Spleen (tissue), 11 donors: ENCODE measurements at regions not wholly inside any gene's neighbourhood (a gene's known extent, or its start where the extent isn't known, plus 50 kb on each side); places are given as distances from the start of the nearest gene placed in this dataset.
"Not testable (repeated sequence)": the region's sequence is repeated elsewhere in the genome, so short reads cannot be mapped to it uniquely, and the experiment has no call there.

Source experiments
- DNase-seq: peaks from one replicate; pipeline ENCODE4 v3.0.0-alpha.2; 2020
- H3K27ac ChIP-seq, 8 donors: fragments of 200-600 bp; sonication (generic) in 7 of 8; 1 replicate in 4 of 8; 2 replicates in 4 of 8; pipeline versions ENCODE4 v1.5.0 to v1.8.0; 2016 to 2021; ENCODE audit warnings: inconsistent platforms in 4 of 8, mild to moderate bottlenecking in 4 of 8, moderate library complexity in 1 of 8
- H3K27me3 ChIP-seq, 7 donors: fragments of 200-600 bp; sonication (generic) in 6 of 7; replicated peaks in 1 of 7; 1 replicate in 4 of 7; 2 replicates in 3 of 7; pipeline versions ENCODE4 v1.5.0 to v1.8.0; 2016 to 2021; ENCODE audit warnings: inconsistent platforms in 3 of 7, mild to moderate bottlenecking in 1 of 7
- H3K36me3 ChIP-seq, 6 donors: fragments of 200-600 bp; sonication (generic) in 5 of 6; 1 replicate in 4 of 6; 2 replicates in 2 of 6; pipeline versions ENCODE4 v1.5.0 to v1.8.0; 2016 to 2021; ENCODE audit warnings: inconsistent platforms in 2 of 6
- H3K4me1 ChIP-seq, 6 donors: fragments of 200-600 bp; sonication (generic) in 5 of 6; 1 replicate in 3 of 6; 2 replicates in 3 of 6; pipeline versions ENCODE4 v1.5.0 to v1.8.0; 2016 to 2021; ENCODE audit warnings: inconsistent platforms in 3 of 6
- H3K4me3 ChIP-seq, 8 donors: fragments of 200-600 bp; sonication (generic) in 7 of 8; 1 replicate in 4 of 8; 2 replicates in 4 of 8; pipeline versions ENCODE4 v1.5.0 to v1.8.0; 2016 to 2021; ENCODE audit warnings: inconsistent platforms in 4 of 8, mild to moderate bottlenecking in 4 of 8, moderate library complexity in 2 of 8
- H3K9me3 ChIP-seq, 8 donors: fragments of 200-600 bp; sonication (generic) in 7 of 8; 1 replicate in 4 of 8; 2 replicates in 4 of 8; pipeline versions ENCODE4 v1.5.0 to v1.8.0; 2016 to 2021; ENCODE audit warnings: inconsistent platforms in 4 of 8
- POLR2A ChIP-seq, 3 donors: fragments of 450-650 bp; IDR thresholded peaks; one replicate each; pipeline ENCODE4 v1.5.1; 2017; ENCODE audit warnings: antibody characterized with exemption in 3 of 3, mild to moderate bottlenecking in 1 of 3
- POLR2AphosphoS5 ChIP-seq, 3 donors: sonication (generic); formaldehyde crosslinking; IDR thresholded peaks; one replicate each; pipeline ENCODE4 v1.5.1; 2017; ENCODE audit warnings: antibody characterized with exemption in 3 of 3
- WGBS, 5 donors: extraction: QIAGEN DNeasy Blood & Tissue Kit in 3 of 5; methylation state at CpG; one replicate each; pipeline versions ENCODE4 v1.1.5 to v1.1.7; 2013 to 2018; 5-methylcytosine and 5-hydroxymethylcytosine counted together
- intact Hi-C: fragments of 100-400 bp; cut with DNase I; formaldehyde crosslinking; loops from one replicate; pipeline ENCODE4 v1.15.0; 2023; ENCODE audit warnings: low total_unique reads
- TF ChIP-seq, protein P1 (sequence below), 11 experiments: fragments of 200-600 bp in 7 of 11; fragments of 450-650 bp in 4 of 11; sonication (generic) in 4 of 11; IDR thresholded peaks in 8 of 11; conservative IDR thresholded peaks in 3 of 11; 1 replicate in 7 of 11; 2 replicates in 4 of 11; pipeline versions ENCODE4 v1.4.0 to v1.8.0; 2016 to 2021; ENCODE audit warnings: antibody characterized with exemption in 11 of 11, inconsistent platforms in 4 of 11, mild to moderate bottlenecking in 1 of 11
- donor health status: healthy with polysubstance abuse.
- donor health status: DM: no; HTN: no; CAD: no; lungs with moderate emphysema.
- donor health status: DM: no; HTN: no; CAD: no.
- donor health status: Bipolar disorder and iron deficiency.
- donor health status: healthy.
- donor health status: DM: no; HTN: no; CAD: no.
- donor health status: DM: yes; HTN: yes; CAD: no.

DNA sequence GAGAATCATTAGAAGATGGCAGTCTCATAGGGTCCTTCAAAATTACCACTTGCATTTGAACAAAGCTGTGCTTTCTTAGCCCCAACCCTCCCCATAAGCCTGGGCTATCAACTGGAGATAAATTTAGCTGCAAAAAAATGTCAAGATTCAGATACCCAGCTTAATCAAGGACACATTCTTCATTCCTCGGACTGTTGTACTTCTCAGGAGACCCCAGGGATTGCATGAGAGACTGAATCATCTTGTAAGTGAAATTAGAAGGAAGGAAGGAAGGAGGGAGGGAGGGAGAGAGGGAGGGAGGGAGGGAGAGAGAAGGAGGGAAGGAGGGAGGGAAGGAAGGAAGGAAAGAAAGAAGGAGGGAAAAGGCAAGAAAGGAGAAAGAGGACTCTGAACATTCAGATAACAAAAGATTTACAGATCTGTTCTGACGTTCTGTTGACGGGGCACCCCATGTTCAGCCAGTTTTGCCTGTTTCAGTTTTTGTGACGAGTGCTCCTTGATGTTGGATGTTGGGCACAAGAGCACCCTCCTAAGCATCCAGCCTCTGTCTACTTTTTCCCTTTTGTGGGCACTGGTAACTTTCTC, 498.7 kb downstream of the PREX1 start:
- no peaks in the 10 kb centered on the region for H3K36me3 ChIP-seq
- H3K27ac ChIP-seq, result no peak overlapping the region
- H3K9me3 ChIP-seq, result no peaks in the 10 kb centered on the region
- no peak for DNase-seq
- WGBS, 5 donors, result 70 to 77% (median 74%) methylated on average over 4 of the region's 4 CpGs
- no peak overlapping the region for H3K4me3 ChIP-seq
- TF ChIP-seq, protein P1, sequence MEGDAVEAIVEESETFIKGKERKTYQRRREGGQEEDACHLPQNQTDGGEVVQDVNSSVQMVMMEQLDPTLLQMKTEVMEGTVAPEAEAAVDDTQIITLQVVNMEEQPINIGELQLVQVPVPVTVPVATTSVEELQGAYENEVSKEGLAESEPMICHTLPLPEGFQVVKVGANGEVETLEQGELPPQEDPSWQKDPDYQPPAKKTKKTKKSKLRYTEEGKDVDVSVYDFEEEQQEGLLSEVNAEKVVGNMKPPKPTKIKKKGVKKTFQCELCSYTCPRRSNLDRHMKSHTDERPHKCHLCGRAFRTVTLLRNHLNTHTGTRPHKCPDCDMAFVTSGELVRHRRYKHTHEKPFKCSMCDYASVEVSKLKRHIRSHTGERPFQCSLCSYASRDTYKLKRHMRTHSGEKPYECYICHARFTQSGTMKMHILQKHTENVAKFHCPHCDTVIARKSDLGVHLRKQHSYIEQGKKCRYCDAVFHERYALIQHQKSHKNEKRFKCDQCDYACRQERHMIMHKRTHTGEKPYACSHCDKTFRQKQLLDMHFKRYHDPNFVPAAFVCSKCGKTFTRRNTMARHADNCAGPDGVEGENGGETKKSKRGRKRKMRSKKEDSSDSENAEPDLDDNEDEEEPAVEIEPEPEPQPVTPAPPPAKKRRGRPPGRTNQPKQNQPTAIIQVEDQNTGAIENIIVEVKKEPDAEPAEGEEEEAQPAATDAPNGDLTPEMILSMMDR (IDR thresholded peaks at IDR 0.05 in 8 of 11, conservative IDR thresholded peaks at IDR 0.05 in 3 of 11), result no peak
- TF ChIP-seq POLR2AphosphoS5 (IDR thresholded peaks at IDR 0.05), result no peak
- no peak for TF ChIP-seq POLR2A (IDR thresholded peaks at IDR 0.05)
- no peaks in the 10 kb centered on the region for H3K4me1 ChIP-seq
- H3K27me3 ChIP-seq, result peaks cover 0 to 43% (median 7%) of the 10 kb centered on the region in 7 donors
- intact Hi-C loops, result no loop called here

DNA sequence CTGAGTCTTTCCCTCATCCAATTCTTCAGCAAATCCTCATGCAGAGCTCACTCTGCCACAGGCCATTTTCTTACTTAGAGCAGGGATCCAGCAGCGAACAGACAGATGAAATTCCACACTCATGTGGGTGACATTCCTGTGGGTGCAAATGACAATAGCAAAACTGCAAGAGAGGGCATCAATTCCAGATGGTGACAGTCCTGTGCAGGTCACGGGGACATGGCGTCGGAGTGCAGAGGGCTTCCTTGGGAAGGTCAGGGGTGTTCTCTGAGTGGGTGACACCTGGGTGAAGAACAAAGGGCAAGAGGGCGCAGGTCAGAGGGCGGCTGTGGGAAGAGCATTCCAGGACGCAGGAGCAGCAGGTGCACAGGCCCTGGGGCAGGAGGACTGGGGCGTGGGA, 500.0 kb downstream of the PREX1 start:
- H3K36me3 ChIP-seq, DNase-seq, H3K4me1 ChIP-seq, H3K27ac ChIP-seq, H3K4me3 ChIP-seq, H3K9me3 ChIP-seq, intact Hi-C loops: not testable (repeated sequence)
- 85 to 90% (median 88%) methylated on average over 8 of the region's 8 CpGs for WGBS, 5 donors
- peaks cover 0 to 42% (median 7%) of the 10 kb centered on the region in 7 donors for H3K27me3 ChIP-seq

DNA sequence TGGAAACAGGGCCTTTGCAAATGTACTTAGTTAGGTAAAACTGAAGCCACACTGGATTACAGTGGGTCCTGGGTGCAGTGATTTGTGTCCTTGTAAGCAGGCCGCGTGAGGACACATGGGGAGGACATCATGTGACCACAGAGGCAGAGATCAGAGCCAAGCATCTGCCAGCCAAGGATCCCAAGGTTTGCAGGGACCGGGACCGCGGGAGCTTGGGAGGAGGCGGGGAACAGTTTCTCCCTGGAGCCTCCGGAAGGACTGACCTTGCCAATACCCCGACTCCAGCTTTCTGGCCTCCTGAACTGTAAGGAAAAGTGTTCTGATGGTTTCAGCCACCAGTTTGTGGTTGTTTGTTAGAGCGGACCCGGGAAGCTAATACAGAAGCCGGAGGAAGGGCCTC, 500.9 kb downstream of the PREX1 start:
- no peak for DNase-seq
- 69 to 77% (median 72%) methylated on average over 11 of the region's 11 CpGs for WGBS, 5 donors
- Histone ChIP-seq H3K36me3 (no peaks in the 10 kb centered on the region), H3K27ac (no peak overlapping the region), H3K4me1 (no peaks in the 10 kb centered on the region), H3K9me3 (no peaks in the 10 kb centered on the region), H3K4me3 (no peak overlapping the region), H3K27me3 (peaks cover 0 to 36% (median 4%) of the 10 kb centered on the region in 7 donors)
- TF ChIP-seq POLR2AphosphoS5 (IDR thresholded peaks at IDR 0.05) (no peak), POLR2A (IDR thresholded peaks at IDR 0.05) (no peak)
- TF ChIP-seq, protein P1 (IDR thresholded peaks at IDR 0.05 in 8 of 11, conservative IDR thresholded peaks at IDR 0.05 in 3 of 11), result no peak
- intact Hi-C loops, result no loop called here

DNA sequence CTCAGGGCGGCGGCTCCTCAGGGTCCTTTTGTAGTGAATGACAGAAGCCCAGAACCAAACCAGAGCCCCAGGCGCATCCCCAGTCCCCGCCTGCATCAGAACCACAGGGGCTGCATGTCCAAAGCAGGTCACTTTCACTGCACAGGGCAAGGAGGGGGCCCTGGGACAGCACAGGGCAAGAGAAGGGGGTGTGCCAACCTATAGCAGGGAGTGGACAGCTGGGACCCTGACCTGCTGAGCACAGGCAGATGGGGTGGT, 501.4 kb downstream of the PREX1 start:
- no peaks in the 10 kb centered on the region for H3K9me3 ChIP-seq
- DNase-seq, result no peak
- peaks cover 0 to 31% (median 0%) of the 10 kb centered on the region in 7 donors for H3K27me3 ChIP-seq
- 80 to 89% (median 85%) methylated on average over 1 to 4 of the region's 4 CpGs for WGBS, 5 donors
- H3K4me1 ChIP-seq, result no peaks in the 10 kb centered on the region
- intact Hi-C loops, result no loop called here
- no peak overlapping the region for H3K27ac ChIP-seq
- TF ChIP-seq POLR2AphosphoS5 (IDR thresholded peaks at IDR 0.05), result no peak
- TF ChIP-seq, protein P1 (IDR thresholded peaks at IDR 0.05 in 8 of 11, conservative IDR thresholded peaks at IDR 0.05 in 3 of 11), result no peak
- H3K4me3 ChIP-seq, result no peak overlapping the region
- H3K36me3 ChIP-seq, result no peaks in the 10 kb centered on the region
